HepG2 (cell line): ENCODE measurements at regions not wholly inside any gene's neighbourhood (a gene's known extent, or its start where the extent isn't known, plus 50 kb on each side); places are given as distances from the start of the nearest gene placed in this dataset.

Experiments
- ATAC-seq: fragments of 200-7000 bp; cut with Tn5 transposase; 3 replicates; pipeline ENCODE4 v1.9.1; 2020; ENCODE audit warnings: mild to moderate bottlenecking, moderate library complexity
- BruUV-seq: library from RNA; stranded (reverse); fragments of 400-500 nt; replicated peaks from 2 replicates; lab custom pipeline; 2021; lab: Mats Ljungman, UMichigan
- CTCF ChIA-PET: fragments of 300-600 bp; formaldehyde crosslinking; extraction: SDS; loops from one replicate; lab custom pipeline; 2021; ENCODE audit warnings: low total read pairs, inconsistent platforms, low intra/inter-chr PET ratio; lab: Yijun Ruan, JAX
- POLR2A ChIA-PET: fragments of 350-600 bp; sonication (Branson Sonifier 250); formaldehyde crosslinking; loops from one replicate; lab custom pipeline; 2020; ENCODE audit warnings: antibody characterized with exemption, inconsistent platforms; lab: Yijun Ruan, JAX
- DNase-seq: peaks from one replicate; pipeline ENCODE4 v3.0.0-alpha.2; 2015; ENCODE audit warnings: low spot score
- FAIRE-seq: peaks from 3 replicates; lab custom pipeline; 2011; peaks lifted over from hg19 to GRCh38; lab: Jason Lieb, UNC
- H2AFZ ChIP-seq: one replicate; pipeline ENCODE4 v1.6.1; 2011; ENCODE audit warnings: low read length, inconsistent platforms
- H3K27ac ChIP-seq: fragments of 300-600 bp; 3 replicates; pipeline ENCODE4 v1.8.0; 2011; ENCODE audit warnings: mixed run types, mild to moderate bottlenecking, mixed read lengths, low read length, inconsistent platforms; ENCODE audit not compliant: insufficient read depth; ENCODE audit errors: extremely low read length
- H3K27me3 ChIP-seq, 2 experiments: fragments of 200-600 bp in 1 of 2; 2 replicates in 1 of 2; 3 replicates in 1 of 2; pipeline versions ENCODE4 v1.6.0 to v1.8.0; 2011; ENCODE audit warnings: low read length in 2 of 2, mild to moderate bottlenecking in 2 of 2, moderate library complexity in 2 of 2, inconsistent platforms in 1 of 2; ENCODE audit not compliant: insufficient read depth in 2 of 2, control insufficient read depth in 1 of 2
- H3K36me3 ChIP-seq, 2 experiments: fragments of 200-600 bp in 1 of 2; replicated peaks in 1 of 2; 2 replicates in 1 of 2; 3 replicates in 1 of 2; pipeline versions ENCODE4 v1.5.1 to v1.8.0; 2011; ENCODE audit warnings: low read length in 2 of 2, inconsistent platforms in 1 of 2; ENCODE audit not compliant: insufficient read depth in 2 of 2, control insufficient read depth in 1 of 2
- H3K4me1 ChIP-seq: 2 replicates; pipeline ENCODE4 v1.5.1; 2012; ENCODE audit warnings: low read length, inconsistent platforms; ENCODE audit not compliant: insufficient read depth
- H3K4me2 ChIP-seq: 2 replicates; pipeline ENCODE4 v1.6.0; 2011; ENCODE audit warnings: low read depth, low read length, inconsistent platforms
- H3K4me3 ChIP-seq, 3 experiments: fragments of 200-600 bp in 1 of 3; sonication (generic), shearing (Covaris generic) in 1 of 3; replicated peaks in 1 of 3; 2 replicates each; pipeline ENCODE4 v1.5.1; 2011 to 2016; ENCODE audit warnings: low read length in 3 of 3, inconsistent platforms in 2 of 3, low read depth in 2 of 3, mild to moderate bottlenecking in 2 of 3, control low read depth in 1 of 3, mixed read lengths in 1 of 3; ENCODE audit not compliant: insufficient read depth in 1 of 3
- H3K79me2 ChIP-seq: one replicate; pipeline ENCODE4 v1.6.1; 2011; ENCODE audit warnings: low read length, inconsistent platforms; ENCODE audit not compliant: insufficient read depth
- H3K9ac ChIP-seq: 2 replicates; pipeline ENCODE4 v1.6.0; 2011; ENCODE audit warnings: mild to moderate bottlenecking, low read depth, low read length, inconsistent platforms; ENCODE audit not compliant: insufficient read depth
- H3K9me3 ChIP-seq: 2 replicates; pipeline ENCODE4 v1.5.1; 2012; ENCODE audit warnings: mild to moderate bottlenecking, low read length
- H4K20me1 ChIP-seq: 2 replicates; pipeline ENCODE4 v1.6.0; 2011; ENCODE audit warnings: inconsistent platforms, mild to moderate bottlenecking, low read length, moderate library complexity; ENCODE audit not compliant: insufficient read depth
- ARNTL ChIP-seq: sonication (generic); formaldehyde crosslinking; IDR thresholded peaks from 2 replicates; pipeline ENCODE4 v1.4.0; 2020; ENCODE audit warnings: mild to moderate bottlenecking, missing genetic modification reagents
- CHD2 ChIP-seq: IDR thresholded peaks from 2 replicates; pipeline ENCODE4 v1.6.1; 2011; ENCODE audit warnings: low read depth, low read length, improper control_type of control experiment
- EEA1 ChIP-seq: sonication (generic); formaldehyde crosslinking; IDR thresholded peaks from 2 replicates; pipeline ENCODE4 v1.5.1; 2020; ENCODE audit warnings: mild to moderate bottlenecking, missing genetic modification reagents, borderline replicate concordance
- HOXA3 ChIP-seq: sonication (generic); formaldehyde crosslinking; IDR thresholded peaks from 2 replicates; pipeline ENCODE4 v1.5.0; 2020; ENCODE audit warnings: missing genetic modification reagents
- HOXA9 ChIP-seq: sonication (generic); formaldehyde crosslinking; IDR thresholded peaks from 2 replicates; pipeline ENCODE4 v1.8.1; 2022; ENCODE audit warnings: missing genetic modification reagents, mild to moderate bottlenecking, moderate library complexity, borderline replicate concordance
- KMT2A ChIP-seq: sonication (generic); formaldehyde crosslinking; IDR thresholded peaks from 2 replicates; pipeline ENCODE4 v1.4.0; 2020; ENCODE audit warnings: missing genetic modification reagents
- MEF2D ChIP-seq: sonication (generic); formaldehyde crosslinking; IDR thresholded peaks from 2 replicates; pipeline ENCODE4 v1.5.1; 2020; ENCODE audit warnings: mild to moderate bottlenecking, missing genetic modification reagents
- PRDM10 ChIP-seq: sonication (generic); formaldehyde crosslinking; IDR thresholded peaks from 2 replicates; pipeline ENCODE4 v1.4.0; 2020; ENCODE audit warnings: low read depth, missing genetic modification reagents
- ZNF337 ChIP-seq: sonication (generic); formaldehyde crosslinking; IDR thresholded peaks from 2 replicates; pipeline ENCODE4 v1.5.1; 2020; ENCODE audit warnings: missing genetic modification reagents, low read depth, mild to moderate bottlenecking, borderline replicate concordance
- ZNF512B ChIP-seq: sonication (generic); formaldehyde crosslinking; IDR thresholded peaks from 2 replicates; pipeline ENCODE4 v1.5.1; 2020; ENCODE audit warnings: missing genetic modification reagents, mild to moderate bottlenecking, borderline replicate concordance
- ZNF569 ChIP-seq: sonication (generic); formaldehyde crosslinking; IDR thresholded peaks from 2 replicates; pipeline ENCODE4 v1.5.0; 2020; ENCODE audit warnings: mild to moderate bottlenecking, missing genetic modification reagents, moderate library complexity, borderline replicate concordance
- WGBS: methylation state at CpG from one replicate; pipeline ENCODE4 v1.1.6; 2017; ENCODE audit warnings: low lambda C conversion rate; 5-methylcytosine and 5-hydroxymethylcytosine counted together
- in situ Hi-C: cut with HindIII; loops from 2 replicates; pipeline ENCODE4 v1.10.0; 2017; ENCODE audit warnings: low pct_unique_long_range_greater_than_20kb; ENCODE audit not compliant: extremely low pct_ligation_motif_present
- intact Hi-C: fragments of 100-400 bp; cut with micrococcal nuclease; formaldehyde crosslinking; loops from one replicate; pipeline ENCODE4 v1.10.0; 2022; ENCODE audit not compliant: unreplicated experiment
- TF ChIP-seq, protein P1 (sequence below): sonication (generic); formaldehyde crosslinking; IDR thresholded peaks from 2 replicates; pipeline ENCODE4 v1.4.0; 2020; ENCODE audit warnings: missing genetic modification reagents, borderline replicate concordance

- TF ChIP-seq ZNF512B (CRISPR knock-in tag) (no peak), CHD2 (no peak), ZNF569 (no peak), ARNTL (CRISPR knock-in tag) (no peak)
Observed at GRCh38 chr20:56903858-56904257, 274.8 kb downstream of the TFAP2C start (continued).

GRCh38 chr20:56909918-56910714, 281.0 kb downstream of the TFAP2C start:
- in situ Hi-C loops: no loop called here
- no peaks in the 10 kb centered on the region for H3K36me3 ChIP-seq
- DNase-seq (no peak), ATAC-seq (no peak), FAIRE-seq (no peak)
- POLR2A ChIA-PET: no interaction called here
- no TSS peak for BruUV-seq
- H2AFZ ChIP-seq: no peak overlapping the region
- H3K79me2 ChIP-seq: no peaks in the 10 kb centered on the region
- H3K4me2 ChIP-seq: no peak overlapping the region
- peaks cover 0 to 17% of the 10 kb centered on the region in 2 experiments; a peak in 1 of 5 replicates for H3K27me3 ChIP-seq
- no peaks in the 10 kb centered on the region for H3K4me1 ChIP-seq
- H3K27ac ChIP-seq: no peak overlapping the region
- 15% methylated on average over 16 of the region's 16 CpGs for WGBS
- intact Hi-C loops: no loop called here
- CTCF ChIA-PET: no interaction called here
- no peaks in the 10 kb centered on the region for H4K20me1 ChIP-seq
- no peak overlapping the region for H3K4me3 ChIP-seq
- H3K9ac ChIP-seq: no peak overlapping the region
- H3K9me3 ChIP-seq: no peaks in the 10 kb centered on the region
- TF ChIP-seq MEF2D (CRISPR knock-in tag) (no peak), PRDM10 (CRISPR knock-in tag) (no peak), EEA1 (no peak), KMT2A (no peak), ZNF337 (CRISPR knock-in tag) (no peak), HOXA3 (CRISPR knock-in tag) (no peak), HOXA9 (CRISPR knock-in tag) (no peak)
- TF ChIP-seq, protein P1, sequence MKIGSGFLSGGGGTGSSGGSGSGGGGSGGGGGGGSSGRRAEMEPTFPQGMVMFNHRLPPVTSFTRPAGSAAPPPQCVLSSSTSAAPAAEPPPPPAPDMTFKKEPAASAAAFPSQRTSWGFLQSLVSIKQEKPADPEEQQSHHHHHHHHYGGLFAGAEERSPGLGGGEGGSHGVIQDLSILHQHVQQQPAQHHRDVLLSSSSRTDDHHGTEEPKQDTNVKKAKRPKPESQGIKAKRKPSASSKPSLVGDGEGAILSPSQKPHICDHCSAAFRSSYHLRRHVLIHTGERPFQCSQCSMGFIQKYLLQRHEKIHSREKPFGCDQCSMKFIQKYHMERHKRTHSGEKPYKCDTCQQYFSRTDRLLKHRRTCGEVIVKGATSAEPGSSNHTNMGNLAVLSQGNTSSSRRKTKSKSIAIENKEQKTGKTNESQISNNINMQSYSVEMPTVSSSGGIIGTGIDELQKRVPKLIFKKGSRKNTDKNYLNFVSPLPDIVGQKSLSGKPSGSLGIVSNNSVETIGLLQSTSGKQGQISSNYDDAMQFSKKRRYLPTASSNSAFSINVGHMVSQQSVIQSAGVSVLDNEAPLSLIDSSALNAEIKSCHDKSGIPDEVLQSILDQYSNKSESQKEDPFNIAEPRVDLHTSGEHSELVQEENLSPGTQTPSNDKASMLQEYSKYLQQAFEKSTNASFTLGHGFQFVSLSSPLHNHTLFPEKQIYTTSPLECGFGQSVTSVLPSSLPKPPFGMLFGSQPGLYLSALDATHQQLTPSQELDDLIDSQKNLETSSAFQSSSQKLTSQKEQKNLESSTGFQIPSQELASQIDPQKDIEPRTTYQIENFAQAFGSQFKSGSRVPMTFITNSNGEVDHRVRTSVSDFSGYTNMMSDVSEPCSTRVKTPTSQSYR (CRISPR knock-in tag): no peak
